ENCODE measurements at regions not wholly inside any gene's neighbourhood (a gene's known extent, or its start where the extent isn't known, plus 50 kb on each side); places are given as distances from the start of the nearest gene placed in this dataset.

DNA sequence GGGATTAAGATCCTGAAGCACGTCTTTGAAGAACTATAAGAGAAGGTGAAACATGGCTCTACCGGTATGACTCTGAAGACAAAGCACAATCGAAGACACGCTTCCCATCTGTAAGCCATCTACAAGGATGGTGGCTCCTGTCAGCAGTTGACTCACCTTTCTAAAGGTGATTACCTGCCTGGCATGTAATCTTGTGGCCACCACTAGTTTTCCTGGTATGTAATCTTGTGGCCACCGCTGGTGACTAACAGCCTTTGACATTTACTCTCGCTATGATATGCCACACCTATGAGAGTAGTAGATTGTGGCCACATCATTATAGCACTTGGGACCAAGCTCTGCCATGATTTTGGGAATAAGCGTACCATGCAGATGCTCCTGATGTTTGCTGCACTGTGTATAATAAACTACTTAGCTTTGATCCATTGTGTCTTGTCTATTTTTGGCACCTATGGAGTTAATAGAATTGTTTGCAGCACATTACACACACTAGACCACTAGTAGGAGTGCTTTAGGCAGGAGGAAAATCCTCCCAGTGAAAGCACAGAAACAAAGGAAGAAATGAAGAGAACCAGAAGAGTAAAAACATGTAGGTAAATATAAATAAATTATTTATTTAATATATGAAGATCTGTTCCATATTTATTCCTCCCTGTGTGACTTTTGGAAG is 59.8 kb downstream of the VAX1 start:
- DNase-seq: peak in 1 of 3 donors; percentile 5

DNA sequence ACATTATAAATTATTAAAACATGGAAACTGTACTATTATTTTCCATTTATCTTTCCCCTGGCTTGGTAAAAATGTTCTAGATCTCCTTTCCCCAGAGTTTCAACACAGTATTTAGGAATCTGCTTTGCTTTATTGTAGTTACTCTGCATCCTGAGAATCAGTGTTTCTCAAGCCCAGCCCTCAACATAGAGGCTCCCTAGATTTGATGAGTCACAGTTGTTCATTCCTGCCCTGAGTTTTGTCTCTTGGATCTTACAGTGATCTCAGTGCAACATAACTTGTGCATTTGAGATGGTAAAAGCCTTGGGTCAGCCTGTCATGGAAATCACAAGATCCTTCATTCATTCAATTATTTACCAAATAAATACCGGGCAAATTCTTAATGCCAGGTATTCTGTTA is 63.0 kb downstream of the VAX1 start:
- DNase-seq: peak; percentile 27 to 51 (median 47)

DNA sequence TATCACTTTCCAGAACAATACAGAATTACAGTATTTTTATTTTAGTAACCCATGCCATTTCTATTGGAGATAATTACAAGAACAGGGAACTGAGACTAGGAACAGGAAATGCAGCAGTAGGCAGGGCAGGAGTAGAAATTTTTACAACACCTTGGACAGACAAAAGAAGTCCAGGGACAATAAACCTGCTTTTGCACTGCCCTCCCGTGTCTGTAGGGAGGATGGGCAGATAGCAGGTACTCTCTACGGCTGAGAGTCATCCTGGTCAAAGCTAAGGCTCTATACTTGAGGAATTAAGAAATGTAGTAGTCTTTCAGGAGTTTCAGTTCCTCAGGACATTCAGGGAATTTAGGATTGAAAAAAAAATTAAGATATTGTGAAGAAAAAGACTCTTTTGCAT is 63.4 kb downstream of the VAX1 start:
- DNase-seq: peak; percentile 19 to 30 (median 23)

DNA sequence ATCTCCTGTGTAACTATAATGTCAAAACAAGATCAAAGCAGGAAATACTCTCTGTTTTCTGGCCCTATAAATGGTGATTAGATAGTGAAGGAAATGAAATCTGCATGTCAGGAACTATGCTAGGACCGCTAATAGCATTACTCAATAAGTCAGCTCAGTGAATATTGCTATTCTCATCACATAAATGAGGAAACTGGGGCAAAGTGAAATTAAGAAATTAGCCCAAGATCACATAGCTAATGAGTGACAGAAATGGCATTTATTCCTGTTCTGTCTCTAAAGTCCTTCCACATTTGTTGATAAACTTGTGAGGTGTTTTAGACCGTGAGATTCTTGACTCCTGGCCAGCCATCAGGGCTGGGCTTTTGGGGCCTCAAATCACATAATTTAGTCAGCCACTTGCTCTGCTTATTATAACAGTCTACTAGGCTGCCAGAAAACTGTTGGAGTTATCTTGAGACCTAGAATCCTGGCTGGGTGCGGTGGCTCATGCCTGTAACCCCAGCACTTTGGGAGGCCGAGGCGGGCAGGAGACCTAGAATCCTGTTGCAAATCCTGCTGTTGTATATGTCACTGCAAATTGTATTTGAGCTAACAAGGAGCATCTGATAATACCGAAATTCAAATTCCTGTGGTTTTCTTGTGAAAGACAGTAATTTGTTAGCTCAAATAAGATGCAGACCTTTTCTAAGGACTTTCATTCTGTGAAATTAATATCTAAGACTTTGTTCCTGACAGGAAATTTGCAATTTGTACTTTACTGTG is 66.5 kb upstream of the SHTN1 start:
- peak; percentile 25 to 58 (median 54) for DNase-seq
